Activated CD4-positive, alpha-beta T cell treated with anti-CD3 and anti-CD28 coated beads, Interleukin-2, amount 10 ng/mL, durations not matched to agents 7 days and 5 days (primary cell): ENCODE measurements at regions not wholly inside any gene's neighbourhood (a gene's known extent, or its start where the extent isn't known, plus 50 kb on each side); places are given as distances from the start of the nearest gene placed in this dataset.

Source experiments
- CTCF ChIA-PET: fragments of 350-600 bp; sonication (Branson Sonifier 250); formaldehyde crosslinking; loops from one replicate; lab custom pipeline; 2021; ENCODE audit warnings: antibody characterized with exemption; lab: Charles Lee
- POLR2A ChIA-PET: fragments of 350-600 bp; sonication (Branson Sonifier 250); formaldehyde crosslinking; loops from one replicate; lab custom pipeline; 2021; ENCODE audit warnings: antibody characterized with exemption; lab: Charles Lee
- DNase-seq: peaks from one replicate; pipeline ENCODE4 v3.0.0-alpha.2; 2020
- H3K27ac Mint-ChIP-seq: one replicate; pipeline ENCODE4 v1.8.0; 2021; ENCODE audit warnings: mild to moderate bottlenecking, moderate library complexity, mixed read lengths
- H3K27me3 Mint-ChIP-seq: one replicate; pipeline ENCODE4 v1.8.0; 2021; ENCODE audit warnings: mixed read lengths
- H3K36me3 Mint-ChIP-seq: one replicate; pipeline ENCODE4 v1.8.0; 2021; ENCODE audit warnings: low read depth, mixed read lengths
- H3K4me1 Mint-ChIP-seq: one replicate; pipeline ENCODE4 v1.8.0; 2021; ENCODE audit warnings: mixed read lengths
- H3K4me3 Mint-ChIP-seq: one replicate; pipeline ENCODE4 v1.8.0; 2021; ENCODE audit warnings: mild to moderate bottlenecking, moderate library complexity, mixed read lengths
- H3K9me3 Mint-ChIP-seq: one replicate; pipeline ENCODE4 v1.8.0; 2021; ENCODE audit warnings: mixed read lengths

- POLR2A ChIA-PET, result no interaction called here
- Mint-ChIP-seq H3K36me3 (no peaks in the 10 kb centered on the region), H3K4me1 (no peaks in the 10 kb centered on the region)
Measured at GRCh38 chr3:153957421-153957820, 163.8 kb upstream of the ARHGEF26 start.

GRCh38 chr3:153958635-153959595, 162.3 kb upstream of the ARHGEF26 start:
- Mint-ChIP-seq H3K27ac (no peak overlapping the region), H3K4me3 (no peak overlapping the region), H3K4me1 (no peaks in the 10 kb centered on the region), H3K9me3 (no peaks in the 10 kb centered on the region), H3K36me3 (no peaks in the 10 kb centered on the region), H3K27me3 (peaks cover 8% of the 10 kb centered on the region)
- POLR2A ChIA-PET, result no interaction called here
- DNase-seq, result no peak
- CTCF ChIA-PET, result no interaction called here

More at GRCh38 chr3:153957421-153957820, 163.8 kb upstream of the ARHGEF26 start:
- Mint-ChIP-seq H3K27ac (no peak overlapping the region), H3K4me3 (no peak overlapping the region), H3K27me3 (peaks cover 8% of the 10 kb centered on the region), H3K9me3 (no peaks in the 10 kb centered on the region)
- CTCF ChIA-PET, result no interaction called here
- no peak for DNase-seq

- ChIA-PET POLR2A (no interaction called here), CTCF (no interaction called here)
- Mint-ChIP-seq H3K9me3 (no peaks in the 10 kb centered on the region), H3K27ac (no peak overlapping the region), H3K27me3 (peaks cover 8% of the 10 kb centered on the region), H3K36me3 (no peaks in the 10 kb centered on the region), H3K4me1 (no peaks in the 10 kb centered on the region), H3K4me3 (no peak overlapping the region)
- DNase-seq, result no peak
Measured at GRCh38 chr3:153960458-153961074, 160.6 kb upstream of the ARHGEF26 start.

GRCh38 chr3:153961494-153961893, 159.7 kb upstream of the ARHGEF26 start:
- CTCF ChIA-PET, result no interaction called here
- POLR2A ChIA-PET, result no interaction called here

GRCh38 chr3:153963012-153963411, 158.2 kb upstream of the ARHGEF26 start:
- H3K4me3 Mint-ChIP-seq, result no peak overlapping the region
- ChIA-PET CTCF (no interaction called here), POLR2A (no interaction called here)
- H3K4me1 Mint-ChIP-seq, result no peaks in the 10 kb centered on the region
- DNase-seq, result no peak
- H3K27ac Mint-ChIP-seq, result no peak overlapping the region
- no peaks in the 10 kb centered on the region for H3K9me3 Mint-ChIP-seq
- H3K36me3 Mint-ChIP-seq, result no peaks in the 10 kb centered on the region
- peaks cover 8% of the 10 kb centered on the region for H3K27me3 Mint-ChIP-seq

More at GRCh38 chr3:153961494-153961893, 159.7 kb upstream of the ARHGEF26 start:
- no peak overlapping the region for H3K27ac Mint-ChIP-seq
- H3K27me3 Mint-ChIP-seq, result peaks cover 8% of the 10 kb centered on the region
- H3K36me3 Mint-ChIP-seq, result no peaks in the 10 kb centered on the region
- H3K4me3 Mint-ChIP-seq, result no peak overlapping the region
- DNase-seq, result no peak
- H3K4me1 Mint-ChIP-seq, result no peaks in the 10 kb centered on the region
- no peaks in the 10 kb centered on the region for H3K9me3 Mint-ChIP-seq

GRCh38 chr3:153967260-153967659, 153.9 kb upstream of the ARHGEF26 start:
- H3K27ac Mint-ChIP-seq, result no peak overlapping the region
- no peak for DNase-seq
- ChIA-PET POLR2A (no interaction called here), CTCF (no interaction called here)
- H3K4me3 Mint-ChIP-seq, result no peak overlapping the region
- peaks cover 9% of the 10 kb centered on the region for H3K27me3 Mint-ChIP-seq
- H3K4me1 Mint-ChIP-seq, result no peaks in the 10 kb centered on the region
- no peaks in the 10 kb centered on the region for H3K36me3 Mint-ChIP-seq
- H3K9me3 Mint-ChIP-seq, result no peaks in the 10 kb centered on the region

- peaks cover 8% of the 10 kb centered on the region for H3K27me3 Mint-ChIP-seq
- H3K9me3 Mint-ChIP-seq, result no peaks in the 10 kb centered on the region
- H3K36me3 Mint-ChIP-seq, result no peaks in the 10 kb centered on the region
- H3K4me3 Mint-ChIP-seq, result no peak overlapping the region
- CTCF ChIA-PET, result no interaction called here
- POLR2A ChIA-PET, result no interaction called here
- H3K4me1 Mint-ChIP-seq, result no peaks in the 10 kb centered on the region
- no peak overlapping the region for H3K27ac Mint-ChIP-seq
- DNase-seq, result no peak
Measured at GRCh38 chr3:153970047-153970446, 151.1 kb upstream of the ARHGEF26 start.

- no peaks in the 10 kb centered on the region for H3K4me1 Mint-ChIP-seq
- ChIA-PET CTCF (no interaction called here), POLR2A (no interaction called here)
- no peak for DNase-seq
- no peak overlapping the region for H3K27ac Mint-ChIP-seq
- no peak overlapping the region for H3K4me3 Mint-ChIP-seq
- peaks cover 10% of the 10 kb centered on the region for H3K27me3 Mint-ChIP-seq
- no peaks in the 10 kb centered on the region for H3K9me3 Mint-ChIP-seq
- H3K36me3 Mint-ChIP-seq, result no peaks in the 10 kb centered on the region
Measured at GRCh38 chr3:153970741-153971347, 150.3 kb upstream of the ARHGEF26 start.

- ChIA-PET POLR2A (no interaction called here), CTCF (no interaction called here)
- DNase-seq, result no peak
Measured at GRCh38 chr3:153972862-153973261, 148.3 kb upstream of the ARHGEF26 start.

GRCh38 chr3:153973722-153974265, 147.4 kb upstream of the ARHGEF26 start:
- no peak overlapping the region for H3K27ac Mint-ChIP-seq
- no peak overlapping the region for H3K4me3 Mint-ChIP-seq
- H3K4me1 Mint-ChIP-seq, result no peaks in the 10 kb centered on the region
- ChIA-PET POLR2A (no interaction called here), CTCF (no interaction called here)
- peaks cover 10% of the 10 kb centered on the region for H3K27me3 Mint-ChIP-seq
- no peak for DNase-seq
- no peaks in the 10 kb centered on the region for H3K36me3 Mint-ChIP-seq
- H3K9me3 Mint-ChIP-seq, result no peaks in the 10 kb centered on the region

More at GRCh38 chr3:153972862-153973261, 148.3 kb upstream of the ARHGEF26 start:
- Mint-ChIP-seq H3K36me3 (no peaks in the 10 kb centered on the region), H3K4me1 (no peaks in the 10 kb centered on the region), H3K4me3 (no peak overlapping the region), H3K9me3 (no peaks in the 10 kb centered on the region), H3K27ac (no peak overlapping the region), H3K27me3 (peaks cover 13% of the 10 kb centered on the region)

- ChIA-PET CTCF (no interaction called here), POLR2A (interaction anchor here (0.7 kb wide), 1 partner anchor 563 kb away, joined by 3 read pairs; no protein-coding TSS in a partner anchor)
- Mint-ChIP-seq H3K36me3 (no peaks in the 10 kb centered on the region), H3K4me3 (no peak overlapping the region), H3K27me3 (peaks cover 7% of the 10 kb centered on the region), H3K9me3 (no peaks in the 10 kb centered on the region), H3K4me1 (no peaks in the 10 kb centered on the region), H3K27ac (no peak overlapping the region)
- DNase-seq, result no peak
Measured at GRCh38 chr3:153974614-153975013, 146.6 kb upstream of the ARHGEF26 start.

GRCh38 chr3:153976891-153977554, 144.2 kb upstream of the ARHGEF26 start:
- no peaks in the 10 kb centered on the region for H3K9me3 Mint-ChIP-seq
- peaks cover 5% of the 10 kb centered on the region for H3K27me3 Mint-ChIP-seq
- ChIA-PET POLR2A (no interaction called here), CTCF (no interaction called here)
- DNase-seq, result no peak
- no peak overlapping the region for H3K27ac Mint-ChIP-seq
- H3K4me3 Mint-ChIP-seq, result no peak overlapping the region
- H3K36me3 Mint-ChIP-seq, result no peaks in the 10 kb centered on the region
- H3K4me1 Mint-ChIP-seq, result no peaks in the 10 kb centered on the region
